GM18511 (cell line): ENCODE measurements at regions not wholly inside any gene's neighbourhood (a gene's known extent, or its start where the extent isn't known, plus 50 kb on each side); places are given as distances from the start of the nearest gene placed in this dataset.
"Not testable (repeated sequence)": the region's sequence is repeated elsewhere in the genome, so short reads cannot be mapped to it uniquely, and the experiment has no call there.

Experiments
- ATAC-seq: cut with Tn5 transposase; IDR thresholded peaks from one replicate; pipeline ENCODE4 v1.9.1; 2021; ENCODE audit warnings: mild to moderate bottlenecking, moderate library complexity; ENCODE audit not compliant: unreplicated experiment

DNA sequence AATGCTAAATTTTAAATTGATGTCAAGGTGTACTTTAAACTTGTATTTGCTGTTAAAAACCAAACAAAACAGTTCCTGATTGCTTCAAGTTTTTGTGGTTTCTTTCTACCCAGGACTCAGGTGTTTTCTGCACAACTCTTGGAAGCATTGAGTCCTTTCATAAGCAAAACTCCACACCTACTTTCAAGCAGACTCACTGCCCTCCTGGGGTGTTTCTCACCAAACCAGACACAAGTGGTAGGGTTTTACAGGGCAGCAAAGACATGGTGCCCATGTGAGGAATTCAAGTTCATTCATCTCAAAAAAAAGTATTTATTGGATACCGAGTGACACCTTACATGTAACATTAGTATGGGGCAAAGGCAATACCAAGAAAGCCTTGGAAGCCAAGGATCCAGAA is 146.7 kb upstream of the BNIP2 start:
- ATAC-seq: no peak

DNA sequence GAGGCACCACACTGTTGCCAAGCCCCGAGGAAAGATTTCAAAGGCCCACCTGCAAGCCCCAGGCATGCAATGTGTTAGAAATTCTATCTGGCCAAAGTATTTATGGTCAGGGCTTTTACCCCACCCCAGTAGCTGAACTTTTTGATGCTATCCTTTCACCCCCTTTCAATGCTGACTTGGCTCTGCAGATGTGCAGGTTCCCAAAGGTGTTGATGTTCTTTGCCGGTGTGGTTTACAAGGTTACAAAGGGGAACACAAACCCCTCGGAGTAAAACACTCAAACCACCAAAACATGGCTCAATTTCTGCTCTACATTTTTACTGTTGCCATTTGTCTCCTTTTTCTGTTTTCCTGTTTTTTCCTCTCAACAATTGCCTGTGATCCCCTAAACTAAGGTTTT is 145.4 kb upstream of the BNIP2 start:
- no peak for ATAC-seq

DNA sequence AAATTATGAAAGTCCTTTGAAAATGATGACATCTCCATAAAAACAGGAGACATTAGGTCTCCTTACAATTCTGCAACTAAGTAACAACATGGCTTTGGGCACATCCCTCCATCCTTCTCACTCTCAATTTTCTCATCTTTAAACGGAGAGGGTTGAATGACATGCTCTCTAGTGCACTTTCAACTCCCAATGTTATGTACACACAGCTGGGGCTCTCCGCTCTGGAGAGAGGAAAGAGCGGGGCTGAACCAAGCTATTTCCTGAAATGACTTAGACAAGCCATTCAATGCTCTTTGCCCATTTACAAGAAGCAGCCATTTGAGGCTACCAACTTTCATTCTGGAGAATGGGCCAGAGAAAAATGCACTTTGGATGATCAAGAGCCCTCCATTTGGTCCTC is 144.2 kb upstream of the BNIP2 start:
- no peak for ATAC-seq

DNA sequence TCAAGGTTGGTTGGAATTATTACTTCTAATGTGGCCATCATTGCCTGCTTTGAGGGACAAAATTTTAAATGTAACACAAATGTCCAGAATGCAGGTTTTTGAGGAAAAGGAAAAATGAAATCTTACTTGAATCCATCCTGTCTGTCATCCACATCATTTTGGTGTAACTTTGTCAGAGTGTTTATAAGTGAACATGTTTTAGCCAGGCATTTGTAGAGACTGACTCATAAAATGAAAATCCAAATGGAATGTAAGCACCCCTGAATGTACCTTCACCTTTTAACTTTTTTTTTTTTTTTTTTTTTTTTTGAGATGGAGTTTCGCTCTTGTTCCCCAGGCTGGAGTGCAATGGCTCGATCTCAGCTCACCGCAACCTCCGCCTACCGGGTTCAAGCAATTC is 141.8 kb upstream of the BNIP2 start:
- no peak for ATAC-seq

- no peak for ATAC-seq
These were observed 141.0 kb upstream of the BNIP2 start for GRCh38 chr15:59830098-59830497.

- no peak for ATAC-seq
These were observed 139.7 kb upstream of the BNIP2 start for GRCh38 chr15:59828861-59829260.

- no peak for ATAC-seq
These were observed 139.1 kb upstream of the BNIP2 start for GRCh38 chr15:59828263-59828662.

DNA sequence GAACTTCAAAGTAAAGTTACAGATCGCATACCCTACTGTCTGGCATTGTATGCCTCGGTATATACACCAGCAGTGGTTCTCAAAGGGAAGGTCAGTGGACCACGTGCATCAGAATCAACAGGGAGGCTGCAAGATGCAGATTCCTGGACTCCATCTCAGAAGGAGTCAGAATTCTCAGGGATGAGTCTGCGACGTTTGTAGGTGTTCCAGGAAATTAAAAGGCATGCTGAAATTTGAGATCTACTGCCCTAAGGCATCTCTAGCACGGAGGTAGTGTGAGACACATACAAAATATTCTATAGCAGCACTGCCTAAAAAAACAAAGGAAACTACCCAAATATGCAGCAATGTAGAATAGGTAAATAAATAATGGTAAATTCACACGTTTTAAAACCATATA is 136.8 kb upstream of the BNIP2 start:
- no peak for ATAC-seq

- ATAC-seq: no peak
These were observed 132.2 kb upstream of the BNIP2 start for GRCh38 chr15:59821286-59821685.

GRCh38 chr15:59819092-59819491 is 130.0 kb upstream of the BNIP2 start:
- no peak for ATAC-seq

DNA sequence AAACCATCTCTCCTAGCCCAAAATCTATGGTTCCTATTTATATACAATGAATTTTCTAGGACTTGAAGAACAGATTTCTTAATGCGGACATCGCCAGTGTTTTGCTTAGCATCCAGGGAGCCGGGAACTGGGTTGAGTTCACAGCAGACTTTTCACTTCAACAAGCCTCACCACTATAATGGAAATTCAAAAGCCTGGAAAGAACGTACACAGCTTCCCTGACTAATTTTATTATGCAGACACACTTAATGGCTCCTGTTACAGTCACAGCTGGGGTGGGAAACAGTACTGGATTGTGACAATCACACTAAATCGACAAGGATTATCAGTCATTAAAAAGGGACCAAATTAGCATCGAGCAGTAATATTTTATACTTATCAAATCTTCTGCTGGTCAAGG is 129.2 kb upstream of the BNIP2 start:
- ATAC-seq: no peak

GRCh38 chr15:59817834-59818233 is 128.7 kb upstream of the BNIP2 start:
- no peak for ATAC-seq

DNA sequence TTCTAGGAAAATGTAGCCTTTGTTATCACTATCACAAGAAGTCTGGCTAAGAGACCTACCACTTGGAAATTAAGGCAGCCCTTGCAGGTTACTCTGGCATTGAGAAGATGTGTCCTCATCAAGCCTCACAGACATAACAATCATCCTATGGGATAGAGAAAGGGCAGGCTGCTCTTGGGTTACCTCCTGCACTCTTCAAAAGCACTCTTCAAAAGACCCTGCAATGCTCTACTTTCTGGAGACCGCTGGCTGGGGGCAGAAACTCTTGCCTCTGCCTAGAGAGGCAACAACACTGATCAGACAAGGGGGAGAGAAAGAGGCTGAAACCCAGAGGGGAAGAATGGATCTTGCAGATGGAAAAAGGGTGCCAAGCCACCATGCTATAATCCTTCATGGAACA is 127.9 kb upstream of the BNIP2 start:
- ATAC-seq: no peak

GRCh38 chr15:59814409-59814808 is 125.3 kb upstream of the BNIP2 start:
- ATAC-seq: no peak

- no peak for ATAC-seq
These were observed 123.8 kb upstream of the BNIP2 start for GRCh38 chr15:59812889-59813288.

DNA sequence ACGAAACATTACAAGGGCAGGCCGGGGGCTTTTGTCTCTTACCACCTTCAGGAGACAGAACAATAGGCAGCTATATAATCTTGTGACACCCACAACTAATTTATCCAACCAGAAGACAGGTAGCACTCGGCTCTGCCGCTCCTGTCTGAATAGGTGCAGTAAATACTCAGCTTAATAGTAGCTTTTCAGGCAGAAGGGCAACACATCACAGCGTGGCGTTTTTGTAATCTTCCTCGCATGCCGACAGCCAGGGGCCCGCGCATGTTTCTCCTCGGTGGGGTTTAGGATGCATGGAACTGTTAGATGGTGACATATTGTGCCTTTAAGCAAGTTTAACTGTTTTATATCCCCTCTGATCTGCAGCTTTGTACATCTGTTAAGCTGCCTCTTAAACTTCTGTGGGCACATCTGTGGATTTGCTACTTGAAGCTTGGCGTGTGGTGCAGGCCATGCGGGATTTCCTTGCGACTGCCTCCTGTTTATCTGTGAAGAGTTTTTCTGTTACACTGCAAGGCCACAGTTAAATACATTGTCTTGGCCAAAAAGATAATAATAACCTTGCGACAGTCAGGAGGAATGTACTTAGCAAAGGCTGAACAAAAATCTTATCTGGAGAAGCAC is 123.2 kb upstream of the BNIP2 start:
- ATAC-seq: no peak

DNA sequence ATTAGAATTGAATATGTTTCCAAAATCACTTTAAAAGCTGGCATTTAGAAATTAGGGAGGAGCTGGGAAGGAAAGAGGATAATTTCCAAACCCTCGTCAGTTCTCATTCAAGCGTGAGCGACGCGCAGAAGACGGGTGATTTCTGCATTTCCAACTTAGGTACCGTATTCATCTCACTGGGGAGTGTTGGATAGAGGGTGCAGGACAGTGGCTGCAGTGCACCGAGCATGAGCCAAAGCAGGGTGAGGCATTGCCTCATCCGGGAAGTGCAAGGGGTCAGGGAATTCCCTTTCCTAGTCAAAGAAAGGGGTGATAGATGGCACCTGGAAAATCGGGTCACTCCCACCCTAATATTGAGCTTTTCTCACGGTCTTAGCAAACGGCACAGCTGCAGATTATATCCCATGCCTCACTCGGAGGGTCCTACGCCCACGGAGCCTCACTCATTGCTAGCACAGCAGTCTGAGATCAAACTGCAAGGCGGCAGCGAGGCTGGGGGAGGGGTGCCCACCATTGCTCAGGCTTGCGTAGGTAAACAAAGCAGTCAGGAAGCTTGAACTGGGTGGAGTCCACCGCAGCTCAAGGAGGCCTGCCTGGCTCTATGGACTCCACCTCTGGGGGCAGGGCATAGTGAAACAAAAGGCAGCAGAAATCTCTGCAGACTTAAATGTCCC is 114.3 kb upstream of the BNIP2 start:
- ATAC-seq: not testable (repeated sequence)

DNA sequence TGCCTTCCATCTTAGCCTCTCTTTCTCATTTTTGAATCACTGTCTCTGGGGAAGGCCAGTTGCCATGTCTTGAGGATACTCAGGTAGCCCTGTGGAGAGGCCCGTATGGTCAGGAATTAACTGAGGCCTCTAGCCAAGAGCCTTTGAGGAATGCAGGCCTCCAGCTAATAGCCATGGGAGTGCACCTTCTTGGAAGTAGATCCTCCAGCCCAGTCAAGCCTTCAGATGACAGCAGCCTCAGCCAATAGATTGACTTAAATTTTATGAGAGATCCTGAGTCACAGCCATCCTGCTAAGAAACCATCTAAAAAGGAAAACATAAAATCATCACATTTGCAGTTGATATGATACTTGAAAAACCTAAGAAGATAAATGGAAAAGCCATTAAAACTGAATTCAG is 112.5 kb upstream of the BNIP2 start:
- no peak for ATAC-seq

- no peak for ATAC-seq
These were observed 109.4 kb upstream of the BNIP2 start for GRCh38 chr15:59798605-59798917.

DNA sequence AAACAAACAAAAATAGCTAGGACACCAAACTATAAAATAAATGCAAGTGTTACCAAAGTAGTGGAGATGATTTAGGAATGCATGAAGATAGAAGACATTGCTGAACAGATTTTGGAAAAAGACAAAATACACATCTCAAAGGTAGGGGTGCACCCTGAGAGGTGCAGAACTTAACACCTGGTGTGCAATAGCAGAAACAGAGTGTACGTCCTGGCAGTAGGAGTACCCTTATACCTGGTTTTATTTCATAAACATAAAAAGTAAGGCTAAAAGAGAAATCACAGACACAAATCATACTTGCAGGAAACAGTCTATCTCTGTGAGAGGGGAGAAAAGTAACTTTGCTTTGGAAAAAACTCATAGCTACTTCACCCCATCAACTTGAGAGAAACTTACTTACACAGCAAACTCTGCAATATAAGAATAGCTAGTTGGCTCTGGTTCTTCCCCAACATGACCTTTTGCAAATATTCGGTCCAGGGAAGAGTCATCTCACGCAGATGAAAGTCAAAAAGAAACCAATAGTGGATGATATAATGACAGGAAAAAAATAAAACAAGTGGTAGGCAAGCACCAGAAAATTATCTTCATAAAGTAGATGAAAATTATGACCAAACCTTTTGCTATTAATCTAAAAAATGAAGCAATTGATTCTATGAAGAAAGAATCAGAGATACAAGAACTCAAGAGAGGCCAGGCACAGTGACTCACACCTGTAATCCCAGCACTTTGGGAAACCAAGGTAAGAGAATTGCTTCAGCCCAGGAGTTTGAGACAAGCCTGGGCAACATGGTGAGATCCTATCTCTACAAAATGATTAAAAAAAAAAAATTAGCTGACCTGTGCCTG is 108.9 kb upstream of the BNIP2 start:
- ATAC-seq: no peak

- ATAC-seq: no peak
These were observed 105.2 kb upstream of the BNIP2 start for GRCh38 chr15:59794229-59794886.

DNA sequence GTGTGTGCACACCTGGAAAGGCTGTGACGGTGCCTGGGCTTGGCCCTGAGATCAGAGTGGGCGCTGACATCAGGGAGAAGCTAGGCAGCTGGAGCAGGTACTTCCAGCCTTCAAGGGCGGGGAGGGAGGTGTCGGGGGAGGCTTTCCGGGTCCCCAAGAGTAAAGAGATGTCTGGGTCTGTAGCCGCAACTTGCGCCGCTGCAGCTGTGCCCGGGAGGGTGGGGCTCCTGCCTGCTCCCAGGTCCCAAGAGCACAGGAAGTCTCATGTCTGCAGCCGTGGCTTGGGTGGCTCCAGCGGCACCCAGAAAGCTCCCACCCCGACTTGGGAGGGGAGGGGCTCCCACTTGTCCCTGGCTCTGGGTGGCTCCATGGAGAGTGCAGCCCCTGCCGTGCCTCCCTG is 103.2 kb upstream of the BNIP2 start:
- ATAC-seq: no peak
